ENCODE measurements at regions not wholly inside any gene's neighbourhood (a gene's known extent, or its start where the extent isn't known, plus 50 kb on each side); places are given as distances from the start of the nearest gene placed in this dataset.

- Histone ChIP-seq H3K27ac (ENCODE audit: insufficient read depth in 1 of 2, low read depth in 1 of 2, low read length in 2 of 2, poor library complexity in 1 of 2, severe bottlenecking in 2 of 2) (peak overlapping the region; percentile 16 to 52), H3K9me3 (ENCODE audit: control extremely low read depth in 1 of 5, control insufficient read depth in 4 of 5, insufficient read depth in 2 of 5, low read depth in 1 of 5, low read length in 4 of 5) (no peaks in the 10 kb centered on the region), H3K36me3 (ENCODE audit: control insufficient read depth in 4 of 4, insufficient read depth in 4 of 4, low read length in 3 of 4) (no peaks in the 10 kb centered on the region), H3K4me3 (ENCODE audit: control insufficient read depth in 1 of 7, extremely low read depth in 1 of 7, insufficient read depth in 4 of 7, low read depth in 2 of 7, low read length in 6 of 7) (peak overlapping the region in 4 of 7 experiments; percentile 49 to 74 (median 62)), H3K27me3 (replicated peaks in 2 of 5; ENCODE audit: control insufficient read depth in 4 of 5, insufficient read depth in 5 of 5, low read length in 4 of 5) (no peaks in the 10 kb centered on the region), H3K4me1 (ENCODE audit: control extremely low read depth in 1 of 4, control insufficient read depth in 4 of 4, insufficient read depth in 4 of 4, low read length in 3 of 4) (peaks cover 0 to 6% (median 0%) of the 10 kb centered on the region in 4 experiments)
- WGBS (ENCODE audit: insufficient coverage): 0% methylated on average over 1 of the region's 5 CpGs
- ChIA-PET CTCF (no interaction called here), POLR2A (no interaction called here)
- DNase-seq: peak; percentile 0 to 15 (median 10)
Measured at GRCh38 chr12:87661786-87662377, 367.3 kb downstream of the C12orf50 start.

GRCh38 chr12:87660987-87661774, 368.0 kb downstream of the C12orf50 start:
- peaks cover 0 to 6% (median 0%) of the 10 kb centered on the region in 4 experiments for H3K4me1 ChIP-seq (ENCODE audit: control extremely low read depth in 1 of 4, control insufficient read depth in 4 of 4, insufficient read depth in 4 of 4, low read length in 3 of 4)

GRCh38 chr12:87660291-87660690, 368.9 kb downstream of the C12orf50 start:
- POLR2A ChIA-PET: no interaction called here
- DNase-seq: no peak
- WGBS (ENCODE audit: insufficient coverage): no CpG with 5 or more reads among the region's 2 CpGs
- no peaks in the 10 kb centered on the region for H3K27me3 ChIP-seq (replicated peaks in 2 of 5; ENCODE audit: control insufficient read depth in 4 of 5, insufficient read depth in 5 of 5, low read length in 4 of 5)
- no peak overlapping the region for H3K4me3 ChIP-seq (ENCODE audit: control insufficient read depth in 1 of 7, extremely low read depth in 1 of 7, insufficient read depth in 4 of 7, low read depth in 2 of 7, low read length in 6 of 7)
- no peaks in the 10 kb centered on the region for H3K9me3 ChIP-seq (ENCODE audit: control extremely low read depth in 1 of 5, control insufficient read depth in 4 of 5, insufficient read depth in 2 of 5, low read depth in 1 of 5, low read length in 4 of 5)
- CTCF ChIA-PET: no interaction called here
- no peak overlapping the region for H3K27ac ChIP-seq (ENCODE audit: insufficient read depth in 1 of 2, low read depth in 1 of 2, low read length in 2 of 2, poor library complexity in 1 of 2, severe bottlenecking in 2 of 2)
- no peaks in the 10 kb centered on the region for H3K36me3 ChIP-seq (ENCODE audit: control insufficient read depth in 4 of 4, insufficient read depth in 4 of 4, low read length in 3 of 4)
- peaks cover 0 to 6% (median 0%) of the 10 kb centered on the region in 4 experiments for H3K4me1 ChIP-seq (ENCODE audit: control extremely low read depth in 1 of 4, control insufficient read depth in 4 of 4, insufficient read depth in 4 of 4, low read length in 3 of 4)

More at GRCh38 chr12:87660987-87661774, 368.0 kb downstream of the C12orf50 start:
- no peaks in the 10 kb centered on the region for H3K9me3 ChIP-seq (ENCODE audit: control extremely low read depth in 1 of 5, control insufficient read depth in 4 of 5, insufficient read depth in 2 of 5, low read depth in 1 of 5, low read length in 4 of 5)
- H3K36me3 ChIP-seq (ENCODE audit: control insufficient read depth in 4 of 4, insufficient read depth in 4 of 4, low read length in 3 of 4): no peaks in the 10 kb centered on the region
- 82% methylated on average over 2 of the region's 2 CpGs for WGBS (ENCODE audit: insufficient coverage)
- no peaks in the 10 kb centered on the region for H3K27me3 ChIP-seq (replicated peaks in 2 of 5; ENCODE audit: control insufficient read depth in 4 of 5, insufficient read depth in 5 of 5, low read length in 4 of 5)
- POLR2A ChIA-PET: no interaction called here
- H3K27ac ChIP-seq (ENCODE audit: insufficient read depth in 1 of 2, low read depth in 1 of 2, low read length in 2 of 2, poor library complexity in 1 of 2, severe bottlenecking in 2 of 2): no peak overlapping the region
- peak overlapping the region in 2 of 7 experiments; percentile 74 for H3K4me3 ChIP-seq (ENCODE audit: control insufficient read depth in 1 of 7, extremely low read depth in 1 of 7, insufficient read depth in 4 of 7, low read depth in 2 of 7, low read length in 6 of 7)
- no peak for DNase-seq
- CTCF ChIA-PET: no interaction called here

- Histone ChIP-seq H3K9me3 (ENCODE audit: control extremely low read depth in 1 of 5, control insufficient read depth in 4 of 5, insufficient read depth in 2 of 5, low read depth in 1 of 5, low read length in 4 of 5) (no peaks in the 10 kb centered on the region), H3K4me1 (ENCODE audit: control extremely low read depth in 1 of 4, control insufficient read depth in 4 of 4, insufficient read depth in 4 of 4, low read length in 3 of 4) (no peaks in the 10 kb centered on the region), H3K4me3 (ENCODE audit: control insufficient read depth in 1 of 7, extremely low read depth in 1 of 7, insufficient read depth in 4 of 7, low read depth in 2 of 7, low read length in 6 of 7) (no peak overlapping the region), H3K27ac (ENCODE audit: insufficient read depth in 1 of 2, low read depth in 1 of 2, low read length in 2 of 2, poor library complexity in 1 of 2, severe bottlenecking in 2 of 2) (no peak overlapping the region), H3K27me3 (replicated peaks in 2 of 5; ENCODE audit: control insufficient read depth in 4 of 5, insufficient read depth in 5 of 5, low read length in 4 of 5) (peaks cover 0 to 2% (median 0%) of the 10 kb centered on the region in 5 experiments), H3K36me3 (ENCODE audit: control insufficient read depth in 4 of 4, insufficient read depth in 4 of 4, low read length in 3 of 4) (no peaks in the 10 kb centered on the region)
- no peak for DNase-seq
- CTCF ChIA-PET: no interaction called here
- no CpG with 5 or more reads among the region's 1 CpG for WGBS (ENCODE audit: insufficient coverage)
- POLR2A ChIA-PET: no interaction called here
Measured at GRCh38 chr12:87656311-87656710, 372.9 kb downstream of the C12orf50 start.

GRCh38 chr12:87651670-87652425, 377.4 kb downstream of the C12orf50 start:
- DNase-seq: no peak
- Histone ChIP-seq H3K4me1 (ENCODE audit: control extremely low read depth in 1 of 4, control insufficient read depth in 4 of 4, insufficient read depth in 4 of 4, low read length in 3 of 4) (no peaks in the 10 kb centered on the region), H3K4me3 (ENCODE audit: control insufficient read depth in 1 of 7, extremely low read depth in 1 of 7, insufficient read depth in 4 of 7, low read depth in 2 of 7, low read length in 6 of 7) (no peak overlapping the region), H3K27me3 (replicated peaks in 2 of 5; ENCODE audit: control insufficient read depth in 4 of 5, insufficient read depth in 5 of 5, low read length in 4 of 5) (peaks cover 0 to 2% (median 0%) of the 10 kb centered on the region in 5 experiments), H3K27ac (ENCODE audit: insufficient read depth in 1 of 2, low read depth in 1 of 2, low read length in 2 of 2, poor library complexity in 1 of 2, severe bottlenecking in 2 of 2) (no peak overlapping the region), H3K9me3 (ENCODE audit: control extremely low read depth in 1 of 5, control insufficient read depth in 4 of 5, insufficient read depth in 2 of 5, low read depth in 1 of 5, low read length in 4 of 5) (no peaks in the 10 kb centered on the region), H3K36me3 (ENCODE audit: control insufficient read depth in 4 of 4, insufficient read depth in 4 of 4, low read length in 3 of 4) (no peaks in the 10 kb centered on the region)
- POLR2A ChIA-PET: no interaction called here
- 100% methylated on average over 3 of the region's 3 CpGs for WGBS (ENCODE audit: insufficient coverage)
- CTCF ChIA-PET: no interaction called here

- H3K27ac ChIP-seq (ENCODE audit: insufficient read depth in 1 of 2, low read depth in 1 of 2, low read length in 2 of 2, poor library complexity in 1 of 2, severe bottlenecking in 2 of 2): no peak overlapping the region
- no peaks in the 10 kb centered on the region for H3K9me3 ChIP-seq (ENCODE audit: control extremely low read depth in 1 of 5, control insufficient read depth in 4 of 5, insufficient read depth in 2 of 5, low read depth in 1 of 5, low read length in 4 of 5)
- 100% methylated on average over 1 of the region's 2 CpGs for WGBS (ENCODE audit: insufficient coverage)
- CTCF ChIA-PET: no interaction called here
- H3K4me1 ChIP-seq (ENCODE audit: control extremely low read depth in 1 of 4, control insufficient read depth in 4 of 4, insufficient read depth in 4 of 4, low read length in 3 of 4): no peaks in the 10 kb centered on the region
- no peaks in the 10 kb centered on the region for H3K36me3 ChIP-seq (ENCODE audit: control insufficient read depth in 4 of 4, insufficient read depth in 4 of 4, low read length in 3 of 4)
- POLR2A ChIA-PET: no interaction called here
- no peak for DNase-seq
- no peak overlapping the region for H3K4me3 ChIP-seq (ENCODE audit: control insufficient read depth in 1 of 7, extremely low read depth in 1 of 7, insufficient read depth in 4 of 7, low read depth in 2 of 7, low read length in 6 of 7)
- no peaks in the 10 kb centered on the region for H3K27me3 ChIP-seq (replicated peaks in 2 of 5; ENCODE audit: control insufficient read depth in 4 of 5, insufficient read depth in 5 of 5, low read length in 4 of 5)
Measured at GRCh38 chr12:87642245-87642644, 387.0 kb downstream of the C12orf50 start.

- ChIA-PET CTCF (no interaction called here), POLR2A (no interaction called here)
- H3K27ac ChIP-seq (ENCODE audit: insufficient read depth in 1 of 2, low read depth in 1 of 2, low read length in 2 of 2, poor library complexity in 1 of 2, severe bottlenecking in 2 of 2): no peak overlapping the region
- H3K9me3 ChIP-seq (ENCODE audit: control extremely low read depth in 1 of 5, control insufficient read depth in 4 of 5, insufficient read depth in 2 of 5, low read depth in 1 of 5, low read length in 4 of 5): no peaks in the 10 kb centered on the region
- no peaks in the 10 kb centered on the region for H3K4me1 ChIP-seq (ENCODE audit: control extremely low read depth in 1 of 4, control insufficient read depth in 4 of 4, insufficient read depth in 4 of 4, low read length in 3 of 4)
- DNase-seq: no peak
- no peak overlapping the region for H3K4me3 ChIP-seq (ENCODE audit: control insufficient read depth in 1 of 7, extremely low read depth in 1 of 7, insufficient read depth in 4 of 7, low read depth in 2 of 7, low read length in 6 of 7)
- H3K36me3 ChIP-seq (ENCODE audit: control insufficient read depth in 4 of 4, insufficient read depth in 4 of 4, low read length in 3 of 4): no peaks in the 10 kb centered on the region
- H3K27me3 ChIP-seq (replicated peaks in 2 of 5; ENCODE audit: control insufficient read depth in 4 of 5, insufficient read depth in 5 of 5, low read length in 4 of 5): no peaks in the 10 kb centered on the region
Measured at GRCh38 chr12:87618199-87618598, 411.0 kb downstream of the C12orf50 start.

Measured in common myeloid progenitor, CD34-positive (primary cell).